ENCODE measurements at regions not wholly inside any gene's neighbourhood (a gene's known extent, or its start where the extent isn't known, plus 50 kb on each side); places are given as distances from the start of the nearest gene placed in this dataset.

- Histone ChIP-seq H2AFZ (ENCODE audit: control insufficient read depth, low read length) (no peak overlapping the region), H3K9me1 (ENCODE audit: control insufficient read depth, extremely low read depth, insufficient read depth, low read length) (peaks cover 3% of the 10 kb centered on the region), H3K4me1 (ENCODE audit: control insufficient read depth, extremely low read depth, insufficient read depth, low read length) (no peaks in the 10 kb centered on the region), H3K36me3 (ENCODE audit: control insufficient read depth in 2 of 2, extremely low read depth in 1 of 2, insufficient read depth in 2 of 2, low read length in 2 of 2) (no peaks in the 10 kb centered on the region), H3K4me3 (ENCODE audit: control insufficient read depth in 2 of 3, extremely low read depth in 1 of 3, insufficient read depth in 2 of 3, low read depth in 1 of 3, low read length in 3 of 3) (no peak overlapping the region), H3K79me2 (ENCODE audit: control insufficient read depth, insufficient read depth, low read length) (no peaks in the 10 kb centered on the region), H3K27me3 (ENCODE audit: control insufficient read depth, extremely low read depth, insufficient read depth, low read length) (no peaks in the 10 kb centered on the region), H4K20me1 (ENCODE audit: control insufficient read depth, extremely low read depth, insufficient read depth, low read length) (no peaks in the 10 kb centered on the region), H3K27ac (ENCODE audit: control insufficient read depth, insufficient read depth, low read length) (no peak overlapping the region), H3K9me3 (ENCODE audit: control insufficient read depth, low read depth, low read length) (no peaks in the 10 kb centered on the region), H3K4me2 (ENCODE audit: control insufficient read depth, extremely low read depth, insufficient read depth, low read depth, low read length) (no peak overlapping the region), H3K9ac (ENCODE audit: control insufficient read depth, extremely low read depth, insufficient read depth, low read length) (no peak overlapping the region)
- TF ChIP-seq, protein P1, sequence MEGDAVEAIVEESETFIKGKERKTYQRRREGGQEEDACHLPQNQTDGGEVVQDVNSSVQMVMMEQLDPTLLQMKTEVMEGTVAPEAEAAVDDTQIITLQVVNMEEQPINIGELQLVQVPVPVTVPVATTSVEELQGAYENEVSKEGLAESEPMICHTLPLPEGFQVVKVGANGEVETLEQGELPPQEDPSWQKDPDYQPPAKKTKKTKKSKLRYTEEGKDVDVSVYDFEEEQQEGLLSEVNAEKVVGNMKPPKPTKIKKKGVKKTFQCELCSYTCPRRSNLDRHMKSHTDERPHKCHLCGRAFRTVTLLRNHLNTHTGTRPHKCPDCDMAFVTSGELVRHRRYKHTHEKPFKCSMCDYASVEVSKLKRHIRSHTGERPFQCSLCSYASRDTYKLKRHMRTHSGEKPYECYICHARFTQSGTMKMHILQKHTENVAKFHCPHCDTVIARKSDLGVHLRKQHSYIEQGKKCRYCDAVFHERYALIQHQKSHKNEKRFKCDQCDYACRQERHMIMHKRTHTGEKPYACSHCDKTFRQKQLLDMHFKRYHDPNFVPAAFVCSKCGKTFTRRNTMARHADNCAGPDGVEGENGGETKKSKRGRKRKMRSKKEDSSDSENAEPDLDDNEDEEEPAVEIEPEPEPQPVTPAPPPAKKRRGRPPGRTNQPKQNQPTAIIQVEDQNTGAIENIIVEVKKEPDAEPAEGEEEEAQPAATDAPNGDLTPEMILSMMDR (optimal IDR thresholded peaks at IDR 0.05 in 1 of 3, IDR thresholded peaks at IDR 0.05 in 1 of 3, conservative IDR thresholded peaks at IDR 0.05 in 1 of 3; ENCODE audit: extremely low read depth in 1 of 3, insufficient read depth in 2 of 3, low read length in 3 of 3) = no peak
- TF ChIP-seq EZH2 (IDR thresholded peaks at IDR 0.05; ENCODE audit: low read length) = no peak
- dilution Hi-C loops (cut with MboI; ENCODE audit: extremely low pct_ligation_motif_present, low sequenced_read_pairs) = no loop called here
- FAIRE-seq = no peak
- DNase-seq (ENCODE audit: low read depth, low spot score) = no peak
These were observed 180.0 kb downstream of the DAD1 start for GRCh38 chr14:22409006-22409405.

DNA sequence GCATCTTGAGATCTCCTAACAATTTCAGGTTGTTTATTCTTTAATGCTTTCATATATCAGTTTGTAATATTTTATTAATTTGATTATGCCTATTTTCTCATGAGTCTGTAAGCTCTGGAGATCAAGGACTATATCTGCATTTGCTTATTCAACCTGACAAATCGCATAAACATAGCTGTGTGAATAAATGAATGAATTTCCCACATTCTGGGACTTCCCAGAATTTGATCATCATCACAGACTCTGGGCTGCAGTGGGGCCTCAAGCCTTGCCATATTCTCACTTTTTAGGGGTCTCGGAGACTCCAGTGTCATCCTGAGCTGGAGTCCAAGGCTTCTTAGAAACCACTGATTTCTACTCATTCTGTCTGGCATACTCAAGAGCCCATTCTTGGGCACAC, 180.5 kb downstream of the DAD1 start:
- H3K4me2 ChIP-seq (ENCODE audit: control insufficient read depth, extremely low read depth, insufficient read depth, low read depth, low read length) = no peak overlapping the region
- TF ChIP-seq, protein P1 (optimal IDR thresholded peaks at IDR 0.05 in 1 of 3, IDR thresholded peaks at IDR 0.05 in 1 of 3, conservative IDR thresholded peaks at IDR 0.05 in 1 of 3; ENCODE audit: extremely low read depth in 1 of 3, insufficient read depth in 2 of 3, low read length in 3 of 3) = no peak
- no peak for TF ChIP-seq EZH2 (IDR thresholded peaks at IDR 0.05; ENCODE audit: low read length)
- no peaks in the 10 kb centered on the region for H3K27me3 ChIP-seq (ENCODE audit: control insufficient read depth, extremely low read depth, insufficient read depth, low read length)
- no peaks in the 10 kb centered on the region for H3K9me3 ChIP-seq (ENCODE audit: control insufficient read depth, low read depth, low read length)
- H2AFZ ChIP-seq (ENCODE audit: control insufficient read depth, low read length) = no peak overlapping the region
- H3K27ac ChIP-seq (ENCODE audit: control insufficient read depth, insufficient read depth, low read length) = no peak overlapping the region
- dilution Hi-C loops (cut with MboI; ENCODE audit: extremely low pct_ligation_motif_present, low sequenced_read_pairs) = no loop called here
- no peaks in the 10 kb centered on the region for H3K4me1 ChIP-seq (ENCODE audit: control insufficient read depth, extremely low read depth, insufficient read depth, low read length)
- no peaks in the 10 kb centered on the region for H4K20me1 ChIP-seq (ENCODE audit: control insufficient read depth, extremely low read depth, insufficient read depth, low read length)
- no peak overlapping the region for H3K4me3 ChIP-seq (ENCODE audit: control insufficient read depth in 2 of 3, extremely low read depth in 1 of 3, insufficient read depth in 2 of 3, low read depth in 1 of 3, low read length in 3 of 3)
- no peaks in the 10 kb centered on the region for H3K36me3 ChIP-seq (ENCODE audit: control insufficient read depth in 2 of 2, extremely low read depth in 1 of 2, insufficient read depth in 2 of 2, low read length in 2 of 2)
- H3K9me1 ChIP-seq (ENCODE audit: control insufficient read depth, extremely low read depth, insufficient read depth, low read length) = peaks cover 3% of the 10 kb centered on the region
- FAIRE-seq = no peak
- DNase-seq (ENCODE audit: low read depth, low spot score) = no peak
- no peaks in the 10 kb centered on the region for H3K79me2 ChIP-seq (ENCODE audit: control insufficient read depth, insufficient read depth, low read length)
- H3K9ac ChIP-seq (ENCODE audit: control insufficient read depth, extremely low read depth, insufficient read depth, low read length) = no peak overlapping the region
